ENCODE measurements at regions not wholly inside any gene's neighbourhood (a gene's known extent, or its start where the extent isn't known, plus 50 kb on each side); places are given as distances from the start of the nearest gene placed in this dataset.

GRCh38 chr12:116480210-116480810 lies 78.9 kb upstream of the MAP1LC3B2 start:
- TF ChIP-seq POLR2A (IDR thresholded peaks at IDR 0.05) (no peak), CTCF (IDR thresholded peaks at IDR 0.05) (no peak)

All from lower leg skin (tissue), 3 donors.